ENCODE measurements at regions not wholly inside any gene's neighbourhood (a gene's known extent, or its start where the extent isn't known, plus 50 kb on each side); places are given as distances from the start of the nearest gene placed in this dataset.

GRCh38 chr2:192953116-192953515 is 758.4 kb upstream of the TMEFF2 start:
- Histone ChIP-seq H3K27me3 (replicated peaks in 1 of 7) (no peaks in the 10 kb centered on the region), H3K36me3 (no peaks in the 10 kb centered on the region), H3K4me1 (no peaks in the 10 kb centered on the region), H3K9me3 (no peaks in the 10 kb centered on the region), H3K4me3 (no peak overlapping the region), H3K27ac (no peak overlapping the region)
- no peak for TF ChIP-seq POLR2AphosphoS5 (IDR thresholded peaks at IDR 0.05)
- TF ChIP-seq POLR2A (IDR thresholded peaks at IDR 0.05), result no peak
- TF ChIP-seq CTCF (IDR thresholded peaks at IDR 0.05 in 8 of 11, conservative IDR thresholded peaks at IDR 0.05 in 3 of 11), result no peak
- intact Hi-C loops (cut with DNase I; ENCODE audit: low total_unique reads), result no loop called here
- 85 to 90% (median 88%) methylated on average over 1 of the region's 1 CpG for WGBS, 5 donors
- DNase-seq, result no peak

- WGBS, 5 donors, result 69 to 78% (median 72%) methylated on average over 2 of the region's 2 CpGs
- Histone ChIP-seq H3K27ac (no peak overlapping the region), H3K4me1 (no peaks in the 10 kb centered on the region), H3K36me3 (no peaks in the 10 kb centered on the region), H3K27me3 (replicated peaks in 1 of 7) (no peaks in the 10 kb centered on the region), H3K4me3 (no peak overlapping the region), H3K9me3 (no peaks in the 10 kb centered on the region)
- TF ChIP-seq CTCF (IDR thresholded peaks at IDR 0.05 in 8 of 11, conservative IDR thresholded peaks at IDR 0.05 in 3 of 11) (no peak), POLR2AphosphoS5 (IDR thresholded peaks at IDR 0.05) (no peak), POLR2A (IDR thresholded peaks at IDR 0.05) (no peak)
- intact Hi-C loops (cut with DNase I; ENCODE audit: low total_unique reads), result no loop called here
- no peak for DNase-seq
These were observed 757.5 kb upstream of the TMEFF2 start for GRCh38 chr2:192952245-192952644.

GRCh38 chr2:192948316-192948715 is 753.6 kb upstream of the TMEFF2 start:
- no peak for DNase-seq
- intact Hi-C loops (cut with DNase I; ENCODE audit: low total_unique reads), result no loop called here
- H3K27me3 ChIP-seq (replicated peaks in 1 of 7), result no peaks in the 10 kb centered on the region
- WGBS, 5 donors, result 55 to 72% (median 60%) methylated on average over 3 of the region's 3 CpGs
- no peaks in the 10 kb centered on the region for H3K9me3 ChIP-seq
- no peaks in the 10 kb centered on the region for H3K4me1 ChIP-seq
- H3K27ac ChIP-seq, result no peak overlapping the region
- no peaks in the 10 kb centered on the region for H3K36me3 ChIP-seq
- no peak overlapping the region for H3K4me3 ChIP-seq
- TF ChIP-seq POLR2AphosphoS5 (IDR thresholded peaks at IDR 0.05) (no peak), CTCF (IDR thresholded peaks at IDR 0.05 in 8 of 11, conservative IDR thresholded peaks at IDR 0.05 in 3 of 11) (no peak), POLR2A (IDR thresholded peaks at IDR 0.05) (no peak)

GRCh38 chr2:192947352-192947751 is 752.6 kb upstream of the TMEFF2 start:
- no peak for DNase-seq
- no peak for TF ChIP-seq POLR2A (IDR thresholded peaks at IDR 0.05)
- no peak for TF ChIP-seq POLR2AphosphoS5 (IDR thresholded peaks at IDR 0.05)
- no peak for TF ChIP-seq CTCF (IDR thresholded peaks at IDR 0.05 in 8 of 11, conservative IDR thresholded peaks at IDR 0.05 in 3 of 11)
- no peaks in the 10 kb centered on the region for H3K36me3 ChIP-seq
- no peaks in the 10 kb centered on the region for H3K27me3 ChIP-seq (replicated peaks in 1 of 7)
- intact Hi-C loops (cut with DNase I; ENCODE audit: low total_unique reads), result no loop called here
- H3K27ac ChIP-seq, result no peak overlapping the region
- no peak overlapping the region for H3K4me3 ChIP-seq
- no peaks in the 10 kb centered on the region for H3K4me1 ChIP-seq
- H3K9me3 ChIP-seq, result no peaks in the 10 kb centered on the region
- WGBS, 5 donors, result 80 to 97% (median 88%) methylated on average over 1 of the region's 1 CpG

All from spleen (tissue), 11 donors.